Brain microvascular endothelial cell (primary cell): ENCODE measurements at regions not wholly inside any gene's neighbourhood (a gene's known extent, or its start where the extent isn't known, plus 50 kb on each side); places are given as distances from the start of the nearest gene placed in this dataset.

Experiments used
- DNase-seq: peaks from one replicate; pipeline ENCODE4 v3.0.0-alpha.2; 2020
- H3K27ac ChIP-seq: fragments of 250-450 bp; sonication (Bioruptor Pico); 2 replicates; pipeline ENCODE4 v1.5.1; 2020; ENCODE audit warnings: mild to moderate bottlenecking, moderate library complexity
- H3K27me3 ChIP-seq: fragments of 250-450 bp; sonication (Bioruptor Pico); replicated peaks from 2 replicates; pipeline ENCODE4 v1.5.1; 2020; ENCODE audit warnings: mild to moderate bottlenecking
- H3K36me3 ChIP-seq: fragments of 250-450 bp; sonication (Bioruptor Pico); replicated peaks from 2 replicates; pipeline ENCODE4 v1.5.1; 2020; ENCODE audit warnings: mild to moderate bottlenecking
- H3K4me3 ChIP-seq: 2 replicates; pipeline ENCODE4 v1.5.1; 2011; ENCODE audit warnings: low read depth, mild to moderate bottlenecking, control low read depth, low read length, moderate library complexity
- in situ Hi-C: cut with HindIII; loops from 2 replicates; pipeline ENCODE4 v1.10.0; 2017; ENCODE audit warnings: low sequenced_read_pairs, low pct_ligation_motif_present
- TF ChIP-seq, protein P1 (sequence below): IDR thresholded peaks from 2 replicates; pipeline ENCODE4 v1.5.1; 2011; ENCODE audit warnings: low read depth, mild to moderate bottlenecking, moderate library complexity, low read length, control low read depth, inconsistent platforms; ENCODE audit errors: missing control alignments

DNA sequence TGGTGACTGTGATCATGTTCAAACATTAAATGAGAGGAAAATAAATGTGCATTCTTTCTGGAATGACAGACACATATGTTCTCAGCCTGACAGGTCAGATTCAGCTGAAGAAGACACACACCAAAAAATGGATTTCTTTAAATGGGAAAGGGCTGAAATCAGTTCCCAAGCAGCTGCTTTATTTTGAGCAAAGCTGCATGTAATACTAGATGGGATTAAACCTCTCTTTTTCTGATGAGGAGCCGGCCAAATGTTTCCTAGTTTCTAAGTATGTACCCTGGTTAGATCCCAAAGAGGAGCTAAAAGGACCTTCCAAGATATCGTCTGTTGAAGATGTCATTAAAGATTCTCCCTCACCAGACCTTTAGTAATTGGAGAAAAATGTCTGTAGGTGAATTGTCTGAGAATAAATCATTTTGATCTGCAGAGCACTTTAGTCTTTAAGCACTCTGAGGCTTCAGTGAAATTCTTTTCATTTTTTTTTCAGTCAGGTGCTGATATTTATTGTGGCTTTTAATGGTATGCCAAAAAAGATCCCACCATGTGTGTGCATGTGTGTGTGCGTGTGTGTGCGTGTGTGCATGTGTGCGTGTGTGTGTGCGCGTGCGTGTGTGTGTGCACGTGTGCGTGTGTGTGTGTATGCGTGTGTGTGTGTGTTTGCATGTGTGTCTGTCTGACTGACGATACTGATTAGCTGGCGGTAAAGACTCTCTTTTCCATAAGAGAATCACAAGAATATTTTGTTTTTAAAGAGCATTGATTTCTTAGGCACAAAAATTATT lies 175.8 kb downstream of the IRS1 start:
- in situ Hi-C loops, result no loop called here
- no peak for DNase-seq
- TF ChIP-seq, protein P1, sequence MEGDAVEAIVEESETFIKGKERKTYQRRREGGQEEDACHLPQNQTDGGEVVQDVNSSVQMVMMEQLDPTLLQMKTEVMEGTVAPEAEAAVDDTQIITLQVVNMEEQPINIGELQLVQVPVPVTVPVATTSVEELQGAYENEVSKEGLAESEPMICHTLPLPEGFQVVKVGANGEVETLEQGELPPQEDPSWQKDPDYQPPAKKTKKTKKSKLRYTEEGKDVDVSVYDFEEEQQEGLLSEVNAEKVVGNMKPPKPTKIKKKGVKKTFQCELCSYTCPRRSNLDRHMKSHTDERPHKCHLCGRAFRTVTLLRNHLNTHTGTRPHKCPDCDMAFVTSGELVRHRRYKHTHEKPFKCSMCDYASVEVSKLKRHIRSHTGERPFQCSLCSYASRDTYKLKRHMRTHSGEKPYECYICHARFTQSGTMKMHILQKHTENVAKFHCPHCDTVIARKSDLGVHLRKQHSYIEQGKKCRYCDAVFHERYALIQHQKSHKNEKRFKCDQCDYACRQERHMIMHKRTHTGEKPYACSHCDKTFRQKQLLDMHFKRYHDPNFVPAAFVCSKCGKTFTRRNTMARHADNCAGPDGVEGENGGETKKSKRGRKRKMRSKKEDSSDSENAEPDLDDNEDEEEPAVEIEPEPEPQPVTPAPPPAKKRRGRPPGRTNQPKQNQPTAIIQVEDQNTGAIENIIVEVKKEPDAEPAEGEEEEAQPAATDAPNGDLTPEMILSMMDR, result no peak
- Histone ChIP-seq H3K27ac (no peak overlapping the region), H3K36me3 (no peaks in the 10 kb centered on the region), H3K27me3 (no peaks in the 10 kb centered on the region), H3K4me3 (no peak overlapping the region)

GRCh38 chr2:226622484-226622883 lies 177.1 kb downstream of the IRS1 start:
- Histone ChIP-seq H3K36me3 (no peaks in the 10 kb centered on the region), H3K27ac (no peak overlapping the region), H3K4me3 (no peak overlapping the region), H3K27me3 (no peaks in the 10 kb centered on the region)
- DNase-seq, result no peak
- in situ Hi-C loops, result no loop called here
- TF ChIP-seq, protein P1, result peak; percentile 36

- in situ Hi-C loops, result no loop called here
- Histone ChIP-seq H3K27me3 (no peaks in the 10 kb centered on the region), H3K27ac (no peak overlapping the region), H3K4me3 (no peak overlapping the region), H3K36me3 (no peaks in the 10 kb centered on the region)
- TF ChIP-seq, protein P1, result no peak
- DNase-seq, result no peak
Measured at GRCh38 chr2:226620176-226620575, 179.4 kb downstream of the IRS1 start.

- no peak overlapping the region for H3K4me3 ChIP-seq
- H3K27me3 ChIP-seq, result no peaks in the 10 kb centered on the region
- in situ Hi-C loops, result no loop called here
- H3K36me3 ChIP-seq, result no peaks in the 10 kb centered on the region
- H3K27ac ChIP-seq, result no peak overlapping the region
- TF ChIP-seq, protein P1, result no peak
- no peak for DNase-seq
Measured at GRCh38 chr2:226619707-226620106, 179.9 kb downstream of the IRS1 start.

GRCh38 chr2:226618875-226619605 lies 180.6 kb downstream of the IRS1 start:
- in situ Hi-C loops, result no loop called here
- Histone ChIP-seq H3K36me3 (no peaks in the 10 kb centered on the region), H3K4me3 (no peak overlapping the region), H3K27ac (no peak overlapping the region), H3K27me3 (no peaks in the 10 kb centered on the region)
- TF ChIP-seq, protein P1, result no peak
- DNase-seq, result no peak
